HL-60 (cell line): ENCODE measurements at regions not wholly inside any gene's neighbourhood (a gene's known extent, or its start where the extent isn't known, plus 50 kb on each side); places are given as distances from the start of the nearest gene placed in this dataset.

Experiments
- DNase-seq, 2 experiments: peaks; one replicate each; pipeline ENCODE4 v3.0.0-alpha.2; 2010 to 2020; ENCODE audit warnings: low read depth in 1 of 2, low spot score in 1 of 2
- H3K27ac ChIP-seq: fragments of 250-450 bp; sonication (Bioruptor Pico); replicated peaks from 2 replicates; pipeline ENCODE4 v1.5.1; 2020; ENCODE audit warnings: mild to moderate bottlenecking, moderate library complexity
- H3K27me3 ChIP-seq: fragments of 250-450 bp; sonication (Bioruptor Pico); 2 replicates; pipeline ENCODE4 v1.5.1; 2021; ENCODE audit warnings: mild to moderate bottlenecking, moderate library complexity; ENCODE audit not compliant: insufficient read depth, poor library complexity, severe bottlenecking
- H3K4me3 ChIP-seq: replicated peaks from 2 replicates; pipeline ENCODE4 v1.5.1; 2011; ENCODE audit warnings: mild to moderate bottlenecking, control low read depth, low read length; ENCODE audit not compliant: insufficient read depth
- CTCF ChIP-seq: IDR thresholded peaks from one replicate; pipeline ENCODE4 v1.5.1; 2011; ENCODE audit warnings: low read length, control low read depth, inconsistent platforms; ENCODE audit not compliant: insufficient read depth
- GABPA ChIP-seq: IDR thresholded peaks from 2 replicates; pipeline ENCODE4 v1.6.1; 2012; ENCODE audit warnings: low read depth
- POLR2AphosphoS5 ChIP-seq: IDR thresholded peaks from 2 replicates; pipeline ENCODE4 v1.6.1; 2012; ENCODE audit warnings: low read depth
- REST ChIP-seq: IDR thresholded peaks from 2 replicates; pipeline ENCODE4 v1.6.1; 2012; ENCODE audit warnings: low read depth; ENCODE audit not compliant: insufficient replicate concordance
- SPI1 ChIP-seq: IDR thresholded peaks from 2 replicates; pipeline ENCODE4 v1.6.1; 2012; ENCODE audit warnings: low read depth, mild to moderate bottlenecking, borderline replicate concordance

- DNase-seq, result no peak
- Histone ChIP-seq H3K4me3 (no peak overlapping the region), H3K27ac (no peak overlapping the region), H3K27me3 (no peaks in the 10 kb centered on the region)
- no peak for TF ChIP-seq CTCF
- TF ChIP-seq REST, result no peak
- no peak for TF ChIP-seq SPI1
These were observed 55.6 kb upstream of the CPNE8 start for GRCh38 chr12:38961012-38961411.

GRCh38 chr12:38956337-38956736 is 50.9 kb upstream of the CPNE8 start:
- no peak overlapping the region for H3K4me3 ChIP-seq
- no peak for DNase-seq
- no peak overlapping the region for H3K27ac ChIP-seq
- no peaks in the 10 kb centered on the region for H3K27me3 ChIP-seq
- TF ChIP-seq REST, result no peak
- TF ChIP-seq GABPA, result no peak
- no peak for TF ChIP-seq CTCF
- TF ChIP-seq POLR2AphosphoS5, result no peak
- no peak for TF ChIP-seq SPI1
